Suprapubic skin (tissue), 4 donors: ENCODE measurements at regions not wholly inside any gene's neighbourhood (a gene's known extent, or its start where the extent isn't known, plus 50 kb on each side); places are given as distances from the start of the nearest gene placed in this dataset.

Experiments used
- DNase-seq, 2 donors: peaks; one replicate each; pipeline ENCODE4 v3.0.0-alpha.2; 2019; ENCODE audit warnings: low spot score in 2 of 2
- H3K27ac ChIP-seq: fragments of 200-600 bp; sonication (generic); one replicate; pipeline ENCODE4 v1.5.1; 2019
- H3K27me3 ChIP-seq: fragments of 200-600 bp; sonication (generic); one replicate; pipeline ENCODE4 v1.5.1; 2019
- H3K36me3 ChIP-seq: fragments of 200-600 bp; sonication (generic); one replicate; pipeline ENCODE4 v1.5.1; 2019
- H3K4me1 ChIP-seq: fragments of 200-600 bp; sonication (generic); one replicate; pipeline ENCODE4 v1.5.1; 2019
- H3K4me3 ChIP-seq: fragments of 200-600 bp; sonication (generic); one replicate; pipeline ENCODE4 v1.5.1; 2019; ENCODE audit warnings: mild to moderate bottlenecking
- H3K9me3 ChIP-seq: fragments of 200-600 bp; sonication (generic); one replicate; pipeline ENCODE4 v1.5.1; 2019
- EP300 ChIP-seq: sonication (generic); formaldehyde crosslinking; IDR thresholded peaks from one replicate; pipeline ENCODE4 v1.6.1; 2017; ENCODE audit warnings: antibody characterized with exemption
- POLR2A ChIP-seq, 2 donors: fragments of 450-650 bp; IDR thresholded peaks; one replicate each; pipeline ENCODE4 v1.6.1; 2017; ENCODE audit warnings: antibody characterized with exemption in 2 of 2, mild to moderate bottlenecking in 2 of 2, moderate library complexity in 2 of 2
- POLR2AphosphoS5 ChIP-seq, 3 donors: sonication (generic); formaldehyde crosslinking; IDR thresholded peaks; one replicate each; pipeline ENCODE4 v1.6.1; 2017; ENCODE audit warnings: antibody characterized with exemption in 3 of 3
- WGBS: methylation state at CpG from one replicate; pipeline ENCODE4 v1.1.5; 2018; 5-methylcytosine and 5-hydroxymethylcytosine counted together
- TF ChIP-seq, protein P1 (sequence below), 2 donors: fragments of 200-600 bp in 1 of 2; fragments of 450-650 bp in 1 of 2; sonication (generic) in 1 of 2; IDR thresholded peaks; one replicate each; pipeline ENCODE4 v1.5.1; 2016 to 2019; ENCODE audit warnings: antibody characterized with exemption in 2 of 2, mild to moderate bottlenecking in 1 of 2, moderate library complexity in 1 of 2

GRCh38 chr5:68428231-68428811, 212.8 kb downstream of the PIK3R1 start:
- Histone ChIP-seq H3K27ac (no peak overlapping the region), H3K4me1 (peaks cover 25% of the 10 kb centered on the region), H3K27me3 (no peaks in the 10 kb centered on the region), H3K9me3 (no peaks in the 10 kb centered on the region), H3K4me3 (no peak overlapping the region), H3K36me3 (no peaks in the 10 kb centered on the region)
- 48% methylated on average over 7 of the region's 9 CpGs for WGBS
- no peak for TF ChIP-seq EP300
- TF ChIP-seq, protein P1, sequence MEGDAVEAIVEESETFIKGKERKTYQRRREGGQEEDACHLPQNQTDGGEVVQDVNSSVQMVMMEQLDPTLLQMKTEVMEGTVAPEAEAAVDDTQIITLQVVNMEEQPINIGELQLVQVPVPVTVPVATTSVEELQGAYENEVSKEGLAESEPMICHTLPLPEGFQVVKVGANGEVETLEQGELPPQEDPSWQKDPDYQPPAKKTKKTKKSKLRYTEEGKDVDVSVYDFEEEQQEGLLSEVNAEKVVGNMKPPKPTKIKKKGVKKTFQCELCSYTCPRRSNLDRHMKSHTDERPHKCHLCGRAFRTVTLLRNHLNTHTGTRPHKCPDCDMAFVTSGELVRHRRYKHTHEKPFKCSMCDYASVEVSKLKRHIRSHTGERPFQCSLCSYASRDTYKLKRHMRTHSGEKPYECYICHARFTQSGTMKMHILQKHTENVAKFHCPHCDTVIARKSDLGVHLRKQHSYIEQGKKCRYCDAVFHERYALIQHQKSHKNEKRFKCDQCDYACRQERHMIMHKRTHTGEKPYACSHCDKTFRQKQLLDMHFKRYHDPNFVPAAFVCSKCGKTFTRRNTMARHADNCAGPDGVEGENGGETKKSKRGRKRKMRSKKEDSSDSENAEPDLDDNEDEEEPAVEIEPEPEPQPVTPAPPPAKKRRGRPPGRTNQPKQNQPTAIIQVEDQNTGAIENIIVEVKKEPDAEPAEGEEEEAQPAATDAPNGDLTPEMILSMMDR (IDR thresholded peaks at IDR 0.05): no peak
- TF ChIP-seq POLR2AphosphoS5 (IDR thresholded peaks at IDR 0.05): no peak
- no peak for TF ChIP-seq POLR2A (IDR thresholded peaks at IDR 0.05)
- DNase-seq: no peak

GRCh38 chr5:68429510-68429909, 214.0 kb downstream of the PIK3R1 start:
- no peaks in the 10 kb centered on the region for H3K9me3 ChIP-seq
- WGBS: 91% methylated on average over 2 of the region's 2 CpGs

GRCh38 chr5:68430279-68430678, 214.7 kb downstream of the PIK3R1 start:
- H3K27me3 ChIP-seq: no peaks in the 10 kb centered on the region
- H3K9me3 ChIP-seq: no peaks in the 10 kb centered on the region
- H3K36me3 ChIP-seq: no peaks in the 10 kb centered on the region
- H3K27ac ChIP-seq: no peak overlapping the region
- no peak for DNase-seq
- H3K4me1 ChIP-seq: peaks cover 38% of the 10 kb centered on the region
- TF ChIP-seq, protein P1 (IDR thresholded peaks at IDR 0.05): no peak
- TF ChIP-seq POLR2A (IDR thresholded peaks at IDR 0.05) (no peak), POLR2AphosphoS5 (IDR thresholded peaks at IDR 0.05) (no peak), EP300 (no peak)
- no peak overlapping the region for H3K4me3 ChIP-seq
- 52% methylated on average over 1 of the region's 1 CpG for WGBS

More at GRCh38 chr5:68429510-68429909, 214.0 kb downstream of the PIK3R1 start:
- TF ChIP-seq, protein P1 (IDR thresholded peaks at IDR 0.05): no peak
- TF ChIP-seq EP300: no peak
- no peak for TF ChIP-seq POLR2A (IDR thresholded peaks at IDR 0.05)
- TF ChIP-seq POLR2AphosphoS5 (IDR thresholded peaks at IDR 0.05): no peak
- Histone ChIP-seq H3K27me3 (no peaks in the 10 kb centered on the region), H3K4me3 (no peak overlapping the region), H3K27ac (no peak overlapping the region), H3K4me1 (peaks cover 37% of the 10 kb centered on the region), H3K36me3 (no peaks in the 10 kb centered on the region)
- DNase-seq: no peak

DNA sequence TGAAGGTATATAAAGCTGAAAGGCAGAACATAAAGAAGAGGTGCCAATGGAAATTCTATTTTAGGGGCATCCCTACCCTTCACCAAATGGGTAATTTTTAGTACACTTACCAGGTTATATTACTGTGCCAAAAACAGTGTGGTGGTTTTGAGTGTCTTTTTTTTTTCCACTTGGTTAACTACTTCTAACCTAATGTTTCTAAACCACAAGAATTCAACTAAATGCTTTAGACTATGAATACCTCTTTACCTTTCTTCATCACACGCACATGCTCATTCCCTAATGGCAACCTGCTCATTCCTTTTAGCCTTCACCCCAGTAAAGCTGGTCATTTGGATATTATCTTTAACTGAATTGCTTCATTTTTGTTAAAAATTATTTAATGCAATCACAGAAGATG, 215.6 kb downstream of the PIK3R1 start:
- Histone ChIP-seq H3K27me3 (no peaks in the 10 kb centered on the region), H3K9me3 (no peaks in the 10 kb centered on the region), H3K4me1 (peaks cover 37% of the 10 kb centered on the region), H3K4me3 (no peak overlapping the region), H3K27ac (no peak overlapping the region), H3K36me3 (no peaks in the 10 kb centered on the region)
- TF ChIP-seq POLR2A (IDR thresholded peaks at IDR 0.05) (no peak), EP300 (no peak), POLR2AphosphoS5 (IDR thresholded peaks at IDR 0.05) (no peak)
- TF ChIP-seq, protein P1 (IDR thresholded peaks at IDR 0.05): no peak
- 90% methylated on average over 1 of the region's 1 CpG for WGBS
- no peak for DNase-seq

DNA sequence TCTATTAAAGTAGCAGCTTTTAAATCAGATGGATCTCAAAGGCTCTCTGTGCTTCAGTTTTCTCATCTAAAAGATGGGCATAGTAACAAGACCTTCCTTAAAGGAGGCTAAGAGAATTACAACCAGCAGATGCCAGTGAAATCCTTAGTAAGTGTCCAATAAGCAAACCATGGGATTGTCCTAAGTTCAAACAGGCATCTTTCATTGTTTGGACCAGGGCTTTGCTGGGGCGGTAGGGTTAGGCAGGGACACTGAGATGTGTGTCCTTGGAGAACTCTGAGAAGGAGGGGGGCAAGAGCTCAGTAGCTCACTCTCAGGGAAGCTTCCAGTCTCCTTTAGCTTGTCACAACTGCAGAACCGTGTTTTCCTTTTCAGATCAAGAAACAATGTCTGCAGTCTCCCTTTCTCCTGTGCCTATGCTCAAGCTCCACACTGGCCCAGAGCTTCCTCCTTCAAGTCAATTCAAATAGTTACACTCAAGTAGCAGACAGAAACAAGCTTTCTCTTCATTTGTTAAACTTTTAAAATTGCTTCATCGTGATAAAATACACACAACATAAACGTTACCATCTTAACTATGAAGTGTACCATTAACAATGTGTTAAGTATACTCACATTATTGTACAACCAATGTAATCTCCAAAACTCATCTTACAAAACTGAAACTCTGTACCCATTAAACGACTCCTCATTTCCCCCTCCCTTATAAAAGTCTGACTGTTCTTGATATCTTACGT, 216.2 kb downstream of the PIK3R1 start:
- no peak for DNase-seq
- 81% methylated on average over 6 of the region's 6 CpGs for WGBS
- no peaks in the 10 kb centered on the region for H3K27me3 ChIP-seq
- H3K9me3 ChIP-seq: no peaks in the 10 kb centered on the region
- no peak for TF ChIP-seq EP300
- no peak for TF ChIP-seq POLR2AphosphoS5 (IDR thresholded peaks at IDR 0.05)
- H3K36me3 ChIP-seq: no peaks in the 10 kb centered on the region
- H3K4me1 ChIP-seq: peaks cover 37% of the 10 kb centered on the region
- no peak overlapping the region for H3K4me3 ChIP-seq
- H3K27ac ChIP-seq: no peak overlapping the region
